SK-N-SH treated with all-trans-retinoic acid at 6 μM for 48 hours (cell line): ENCODE measurements at regions not wholly inside any gene's neighbourhood (a gene's known extent, or its start where the extent isn't known, plus 50 kb on each side); places are given as distances from the start of the nearest gene placed in this dataset.

Experiments
- ZFP30 ChIP-seq: fragments of 450-650 bp; formaldehyde crosslinking; IDR thresholded peaks from 2 replicates; pipeline ENCODE4 v1.5.0; 2022; ENCODE audit warnings: mild to moderate bottlenecking, moderate library complexity
- TF ChIP-seq, protein P1 (sequence below): fragments of 250-450 bp; sonication (Bioruptor Pico); IDR thresholded peaks from 2 replicates; pipeline ENCODE4 v1.8.0; 2021; ENCODE audit warnings: low read depth, mild to moderate bottlenecking, moderate library complexity, borderline replicate concordance
- TF ChIP-seq, protein P2 (sequence below): fragments of 250-450 bp; sonication (Bioruptor Pico); IDR thresholded peaks from 2 replicates; pipeline ENCODE4 v1.8.0; 2020; ENCODE audit warnings: mild to moderate bottlenecking, moderate library complexity, borderline replicate concordance
- TF ChIP-seq, protein P3 (sequence below): fragments of 250-450 bp; sonication (Bioruptor Pico); IDR thresholded peaks from 2 replicates; pipeline ENCODE4 v1.5.1; 2020; ENCODE audit warnings: low read depth, mild to moderate bottlenecking, moderate library complexity

DNA sequence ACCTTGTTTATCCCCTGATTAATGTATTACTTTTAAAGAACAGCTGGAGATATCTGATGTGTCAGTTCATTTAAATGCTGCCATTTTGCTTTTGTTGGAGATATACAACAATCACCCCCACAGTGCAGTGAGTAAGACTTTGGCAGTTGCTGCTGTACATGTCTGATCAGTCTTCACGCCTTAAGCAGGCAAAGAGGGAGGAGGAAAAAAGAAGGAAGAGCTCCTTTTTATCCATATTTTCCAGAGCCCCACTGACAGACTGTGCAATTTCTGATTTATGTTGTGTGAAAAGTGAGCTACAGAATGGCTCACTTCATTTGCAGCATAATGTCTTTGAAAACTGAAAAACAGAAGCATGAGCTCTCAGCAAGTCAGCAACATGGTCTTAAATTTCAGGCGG is 319.7 kb upstream of the LRIG3 start:
- TF ChIP-seq, protein P1, sequence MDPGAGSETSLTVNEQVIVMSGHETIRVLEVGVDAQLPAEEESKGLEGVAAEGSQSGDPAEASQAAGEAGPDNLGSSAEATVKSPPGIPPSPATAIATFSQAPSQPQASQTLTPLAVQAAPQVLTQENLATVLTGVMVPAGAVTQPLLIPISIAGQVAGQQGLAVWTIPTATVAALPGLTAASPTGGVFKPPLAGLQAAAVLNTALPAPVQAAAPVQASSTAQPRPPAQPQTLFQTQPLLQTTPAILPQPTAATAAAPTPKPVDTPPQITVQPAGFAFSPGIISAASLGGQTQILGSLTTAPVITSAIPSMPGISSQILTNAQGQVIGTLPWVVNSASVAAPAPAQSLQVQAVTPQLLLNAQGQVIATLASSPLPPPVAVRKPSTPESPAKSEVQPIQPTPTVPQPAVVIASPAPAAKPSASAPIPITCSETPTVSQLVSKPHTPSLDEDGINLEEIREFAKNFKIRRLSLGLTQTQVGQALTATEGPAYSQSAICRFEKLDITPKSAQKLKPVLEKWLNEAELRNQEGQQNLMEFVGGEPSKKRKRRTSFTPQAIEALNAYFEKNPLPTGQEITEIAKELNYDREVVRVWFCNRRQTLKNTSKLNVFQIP (CRISPR knock-in tag): no peak
- TF ChIP-seq, protein P2, sequence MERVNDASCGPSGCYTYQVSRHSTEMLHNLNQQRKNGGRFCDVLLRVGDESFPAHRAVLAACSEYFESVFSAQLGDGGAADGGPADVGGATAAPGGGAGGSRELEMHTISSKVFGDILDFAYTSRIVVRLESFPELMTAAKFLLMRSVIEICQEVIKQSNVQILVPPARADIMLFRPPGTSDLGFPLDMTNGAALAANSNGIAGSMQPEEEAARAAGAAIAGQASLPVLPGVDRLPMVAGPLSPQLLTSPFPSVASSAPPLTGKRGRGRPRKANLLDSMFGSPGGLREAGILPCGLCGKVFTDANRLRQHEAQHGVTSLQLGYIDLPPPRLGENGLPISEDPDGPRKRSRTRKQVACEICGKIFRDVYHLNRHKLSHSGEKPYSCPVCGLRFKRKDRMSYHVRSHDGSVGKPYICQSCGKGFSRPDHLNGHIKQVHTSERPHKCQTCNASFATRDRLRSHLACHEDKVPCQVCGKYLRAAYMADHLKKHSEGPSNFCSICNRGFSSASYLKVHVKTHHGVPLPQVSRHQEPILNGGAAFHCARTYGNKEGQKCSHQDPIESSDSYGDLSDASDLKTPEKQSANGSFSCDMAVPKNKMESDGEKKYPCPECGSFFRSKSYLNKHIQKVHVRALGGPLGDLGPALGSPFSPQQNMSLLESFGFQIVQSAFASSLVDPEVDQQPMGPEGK (CRISPR knock-in tag): no peak
- TF ChIP-seq, protein P3, sequence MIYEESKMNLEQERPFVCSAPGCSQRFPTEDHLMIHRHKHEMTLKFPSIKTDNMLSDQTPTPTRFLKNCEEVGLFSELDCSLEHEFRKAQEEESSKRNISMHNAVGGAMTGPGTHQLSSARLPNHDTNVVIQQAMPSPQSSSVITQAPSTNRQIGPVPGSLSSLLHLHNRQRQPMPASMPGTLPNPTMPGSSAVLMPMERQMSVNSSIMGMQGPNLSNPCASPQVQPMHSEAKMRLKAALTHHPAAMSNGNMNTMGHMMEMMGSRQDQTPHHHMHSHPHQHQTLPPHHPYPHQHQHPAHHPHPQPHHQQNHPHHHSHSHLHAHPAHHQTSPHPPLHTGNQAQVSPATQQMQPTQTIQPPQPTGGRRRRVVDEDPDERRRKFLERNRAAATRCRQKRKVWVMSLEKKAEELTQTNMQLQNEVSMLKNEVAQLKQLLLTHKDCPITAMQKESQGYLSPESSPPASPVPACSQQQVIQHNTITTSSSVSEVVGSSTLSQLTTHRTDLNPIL: no peak
- TF ChIP-seq ZFP30: no peak
